NB4 (cell line): ENCODE measurements at regions not wholly inside any gene's neighbourhood (a gene's known extent, or its start where the extent isn't known, plus 50 kb on each side); places are given as distances from the start of the nearest gene placed in this dataset.

Source experiments
- DNase-seq: peaks from one replicate; pipeline ENCODE4 v3.0.0; 2010; ENCODE audit warnings: low read depth
- H3K4me3 ChIP-seq: one replicate; pipeline ENCODE4 v1.5.1; 2011; ENCODE audit warnings: mild to moderate bottlenecking, low read depth, low read length, moderate library complexity
- CTCF ChIP-seq: IDR thresholded peaks from one replicate; pipeline ENCODE4 v1.5.1; 2012; ENCODE audit warnings: low read depth, low read length
- MAX ChIP-seq: IDR thresholded peaks from 2 replicates; pipeline ENCODE4 v1.6.1; 2011; ENCODE audit warnings: low read depth, low read length
- MYC ChIP-seq: IDR thresholded peaks from 2 replicates; pipeline ENCODE4 v1.6.1; 2011; ENCODE audit warnings: low read depth, low read length
- POLR2A ChIP-seq: IDR thresholded peaks from 2 replicates; pipeline ENCODE4 v1.6.1; 2011; ENCODE audit warnings: mild to moderate bottlenecking; ENCODE audit not compliant: insufficient read length; ENCODE audit errors: extremely low read depth

DNA sequence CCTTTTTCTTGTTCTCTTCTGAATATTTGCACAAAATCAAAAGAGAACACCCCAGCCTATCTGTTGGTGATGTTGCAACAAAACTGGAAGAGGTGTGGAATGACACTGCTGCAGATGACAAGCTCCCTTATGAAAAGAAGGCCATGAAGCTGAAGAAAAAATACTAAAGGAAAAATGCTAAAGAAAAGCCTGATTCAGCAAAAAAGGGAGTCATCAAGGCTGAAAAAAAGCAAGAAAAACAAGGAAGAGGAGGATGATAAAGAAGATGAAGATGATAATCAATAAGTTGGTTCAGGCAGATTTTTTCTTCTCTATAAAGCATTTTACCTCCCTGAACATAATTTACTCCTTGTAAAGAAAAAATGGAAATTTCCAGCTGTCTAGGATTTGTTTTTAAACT is 1538.8 kb downstream of the RPA4 start:
- DNase-seq: no peak
- no peak for TF ChIP-seq POLR2A
- TF ChIP-seq CTCF: no peak
- TF ChIP-seq MYC: no peak
- TF ChIP-seq MAX: no peak
- no peak overlapping the region for H3K4me3 ChIP-seq

DNA sequence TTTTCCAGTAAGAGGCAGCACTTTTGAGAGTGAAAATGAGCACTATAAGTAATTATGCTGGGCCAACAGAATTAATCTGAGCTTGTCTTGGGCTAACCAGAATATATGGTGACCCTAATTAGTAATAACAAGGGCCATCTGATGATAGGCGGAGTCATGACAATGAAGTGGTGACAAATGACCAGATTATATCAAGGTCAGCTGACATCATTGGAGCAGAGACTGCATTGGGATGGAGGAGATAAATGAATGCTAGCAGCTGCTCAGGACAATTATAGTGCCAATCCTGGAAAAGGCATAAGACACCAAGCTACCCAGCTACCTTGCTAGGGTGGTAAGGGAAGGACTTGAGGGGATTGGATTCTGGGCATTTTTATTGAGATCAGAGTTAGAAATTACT is 1548.7 kb downstream of the RPA4 start:
- no peak for DNase-seq
- TF ChIP-seq CTCF: no peak
- TF ChIP-seq MAX: no peak
- no peak for TF ChIP-seq MYC
- TF ChIP-seq POLR2A: no peak
- H3K4me3 ChIP-seq: no peak overlapping the region

GRCh38 chrX:98448524-98448923 is 1564.8 kb downstream of the RPA4 start:
- no peak for DNase-seq
- TF ChIP-seq MAX (no peak), CTCF (no peak), POLR2A (no peak), MYC (no peak)
- H3K4me3 ChIP-seq: no peak overlapping the region

GRCh38 chrX:98452456-98452855 is 1568.7 kb downstream of the RPA4 start:
- no peak for TF ChIP-seq MYC
- TF ChIP-seq POLR2A: no peak
- TF ChIP-seq CTCF: no peak
- TF ChIP-seq MAX: no peak
- no peak for DNase-seq
- no peak overlapping the region for H3K4me3 ChIP-seq

GRCh38 chrX:98459669-98460068 is 1576.0 kb downstream of the RPA4 start:
- TF ChIP-seq MAX: no peak
- TF ChIP-seq POLR2A: no peak
- no peak for TF ChIP-seq CTCF
- TF ChIP-seq MYC: no peak
- DNase-seq: no peak
- no peak overlapping the region for H3K4me3 ChIP-seq

- no peak for DNase-seq
- TF ChIP-seq MYC (no peak), MAX (no peak), CTCF (no peak), POLR2A (no peak)
- no peak overlapping the region for H3K4me3 ChIP-seq
These were observed 1596.9 kb downstream of the RPA4 start for GRCh38 chrX:98480606-98481005.
